ENCODE measurements at regions not wholly inside any gene's neighbourhood (a gene's known extent, or its start where the extent isn't known, plus 50 kb on each side); places are given as distances from the start of the nearest gene placed in this dataset.
"Not testable (repeated sequence)": the region's sequence is repeated elsewhere in the genome, so short reads cannot be mapped to it uniquely, and the experiment has no call there.

GRCh38 chr16:65310491-65310890, 188.6 kb upstream of the CDH11 start:
- TF ChIP-seq CTCF, POLR2A (IDR thresholded peaks at IDR 0.05): not testable (repeated sequence)

Data from Peyer's patch (tissue), 4 donors.